ENCODE measurements at regions not wholly inside any gene's neighbourhood (a gene's known extent, or its start where the extent isn't known, plus 50 kb on each side); places are given as distances from the start of the nearest gene placed in this dataset.

DNA sequence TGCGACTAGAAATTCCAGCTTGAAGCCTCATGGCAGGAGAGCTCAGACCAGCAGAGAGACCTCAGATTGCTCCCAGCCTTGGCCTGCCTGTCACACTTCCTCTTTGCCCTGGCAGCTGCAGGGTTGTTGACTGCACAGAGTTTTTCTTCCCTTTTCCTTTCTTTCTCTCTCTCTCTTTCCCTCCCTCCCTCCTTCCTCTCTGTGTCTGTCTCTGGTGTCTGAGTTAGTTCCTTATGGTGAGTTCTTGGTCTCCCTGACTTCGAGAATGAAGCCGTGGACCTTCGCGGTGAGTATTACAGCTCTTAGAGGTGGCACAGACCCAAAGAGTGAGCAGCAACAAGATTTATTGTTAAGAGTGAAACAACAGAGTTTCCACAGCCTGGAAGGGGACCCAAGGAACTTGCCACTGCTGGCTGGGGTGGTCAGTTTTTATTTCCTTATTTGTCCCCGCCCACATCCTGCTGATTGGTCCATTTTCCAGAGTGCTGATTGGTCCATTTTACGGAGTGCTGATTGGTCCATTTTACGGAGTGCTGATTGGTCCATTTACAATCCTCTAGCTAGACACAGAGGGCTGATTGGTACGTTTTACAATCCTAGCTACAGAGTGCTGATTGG, 266.3 kb downstream of the RPS24 start:
- Mint-ChIP-seq H3K27ac (peak overlapping the region; percentile 19), H3K9me3 (peaks cover 3% of the 10 kb centered on the region), H3K27me3 (no peaks in the 10 kb centered on the region), H3K4me3 (no peak overlapping the region), H3K36me3 (ENCODE audit: low read depth) (no peaks in the 10 kb centered on the region), H3K4me1 (peaks cover 21% of the 10 kb centered on the region)
- ATAC-seq (no peak), DNase-seq (no peak)

- H3K4me3 Mint-ChIP-seq: no peak overlapping the region
- DNase-seq: no peak
- no peaks in the 10 kb centered on the region for H3K27me3 Mint-ChIP-seq
- peaks cover 3% of the 10 kb centered on the region for H3K9me3 Mint-ChIP-seq
- no peaks in the 10 kb centered on the region for H3K36me3 Mint-ChIP-seq (ENCODE audit: low read depth)
- ATAC-seq: no peak
- H3K27ac Mint-ChIP-seq: no peak overlapping the region
- H3K4me1 Mint-ChIP-seq: peaks cover 21% of the 10 kb centered on the region
Measured at GRCh38 chr10:78300526-78300925, 266.9 kb downstream of the RPS24 start.

DNA sequence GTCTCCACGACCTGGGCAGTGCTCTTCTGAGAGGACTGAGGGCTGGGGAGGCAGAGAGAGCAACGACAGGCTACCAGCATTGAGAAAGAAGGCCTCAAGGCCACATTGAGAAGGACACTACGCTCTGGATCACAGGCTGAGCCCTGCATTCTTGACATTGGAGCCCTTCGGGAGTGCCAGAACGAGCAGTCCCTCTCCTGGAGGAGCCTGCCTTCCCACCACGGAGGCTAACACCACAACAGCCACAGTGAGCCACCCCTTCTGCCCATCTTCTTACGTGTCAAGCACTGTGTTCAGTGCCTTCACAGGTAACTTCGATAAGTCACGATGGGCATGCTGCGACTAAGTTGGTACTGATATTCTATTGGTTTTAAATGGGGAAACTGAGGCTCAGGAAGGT, 267.8 kb downstream of the RPS24 start:
- Mint-ChIP-seq H3K9me3 (peaks cover 3% of the 10 kb centered on the region), H3K27me3 (peaks cover 6% of the 10 kb centered on the region), H3K4me3 (no peak overlapping the region), H3K36me3 (ENCODE audit: low read depth) (no peaks in the 10 kb centered on the region), H3K4me1 (peaks cover 21% of the 10 kb centered on the region), H3K27ac (no peak overlapping the region)
- no peak for ATAC-seq
- DNase-seq: no peak

GRCh38 chr10:78301891-78302738, 268.5 kb downstream of the RPS24 start:
- Mint-ChIP-seq H3K4me1 (peaks cover 20% of the 10 kb centered on the region), H3K27me3 (peaks cover 6% of the 10 kb centered on the region), H3K9me3 (peaks cover 3% of the 10 kb centered on the region), H3K36me3 (ENCODE audit: low read depth) (no peaks in the 10 kb centered on the region), H3K4me3 (peak overlapping the region; percentile 86), H3K27ac (peak overlapping the region; percentile 92)
- no peak for DNase-seq
- ATAC-seq: no peak

DNA sequence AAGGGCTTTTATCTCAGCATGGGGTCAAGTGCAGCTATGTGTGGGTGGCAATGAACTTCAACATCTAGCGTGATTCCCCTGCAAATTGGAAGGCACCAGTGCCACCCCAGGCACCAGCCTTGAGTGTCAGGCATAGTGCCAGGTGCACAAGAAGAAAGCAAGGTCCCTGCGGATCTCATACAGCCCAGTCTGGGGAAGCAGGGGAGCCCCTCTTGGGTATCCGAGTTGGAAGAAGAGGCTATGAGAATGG, 269.0 kb downstream of the RPS24 start:
- DNase-seq (no peak), ATAC-seq (no peak)
- Mint-ChIP-seq H3K27me3 (peaks cover 6% of the 10 kb centered on the region), H3K4me3 (peak overlapping the region; percentile 86), H3K36me3 (ENCODE audit: low read depth) (no peaks in the 10 kb centered on the region), H3K27ac (peak overlapping the region; percentile 92), H3K9me3 (peaks cover 3% of the 10 kb centered on the region), H3K4me1 (peaks cover 19% of the 10 kb centered on the region)

DNA sequence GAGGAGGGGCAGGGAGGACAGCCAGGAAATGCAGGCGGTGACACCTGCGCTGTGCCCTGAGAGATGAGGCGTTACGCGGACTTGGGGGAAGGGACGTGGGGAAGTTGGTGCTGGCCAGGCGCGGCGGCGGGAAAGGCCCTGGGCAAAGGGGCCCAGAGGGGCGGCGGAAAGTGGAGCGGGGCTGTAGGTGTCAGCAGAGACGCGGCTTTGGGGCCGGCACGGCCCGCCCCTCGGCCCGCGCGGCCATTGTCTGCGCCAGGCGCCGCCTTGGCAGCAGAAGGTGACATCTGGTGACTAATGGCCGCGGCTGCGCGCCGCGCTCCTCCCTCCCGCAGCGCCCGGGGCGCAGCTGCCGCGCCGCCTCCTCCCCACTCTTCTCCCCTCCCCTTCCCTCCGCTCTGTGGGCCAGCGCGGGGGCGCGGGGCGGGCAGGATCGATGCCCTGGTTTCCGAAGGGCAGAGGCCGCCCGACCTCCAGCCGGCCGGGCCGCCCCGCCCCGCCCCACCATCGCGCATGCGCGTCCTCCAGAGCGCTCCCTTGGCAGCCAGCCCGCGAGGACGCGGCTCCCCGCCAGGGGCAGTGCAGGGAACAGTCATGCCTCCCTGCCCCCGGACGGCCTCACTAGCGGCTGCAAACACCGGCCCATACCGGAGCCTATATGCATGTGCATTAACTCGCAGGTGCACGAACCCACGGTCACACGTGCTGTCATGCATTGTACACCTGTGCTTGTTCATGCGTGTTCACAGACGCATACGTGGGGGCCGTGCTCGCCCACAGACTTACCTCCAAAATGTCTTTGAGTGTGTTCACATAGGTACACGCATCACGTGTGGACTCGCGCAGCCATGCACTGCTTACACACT, 269.6 kb downstream of the RPS24 start:
- no peaks in the 10 kb centered on the region for H3K36me3 Mint-ChIP-seq (ENCODE audit: low read depth)
- H3K4me3 Mint-ChIP-seq: peak overlapping the region; percentile 86
- H3K9me3 Mint-ChIP-seq: peaks cover 3% of the 10 kb centered on the region
- DNase-seq (peak; percentile 98), ATAC-seq (peak; percentile 94)
- H3K27ac Mint-ChIP-seq: peak overlapping the region; percentile 92
- H3K4me1 Mint-ChIP-seq: peaks cover 19% of the 10 kb centered on the region
- peaks cover 6% of the 10 kb centered on the region for H3K27me3 Mint-ChIP-seq

- H3K9me3 Mint-ChIP-seq: peaks cover 3% of the 10 kb centered on the region
- H3K36me3 Mint-ChIP-seq (ENCODE audit: low read depth): no peaks in the 10 kb centered on the region
- H3K4me3 Mint-ChIP-seq: no peak overlapping the region
- DNase-seq: no peak
- H3K4me1 Mint-ChIP-seq: peaks cover 19% of the 10 kb centered on the region
- ATAC-seq: no peak
- H3K27me3 Mint-ChIP-seq: peaks cover 6% of the 10 kb centered on the region
- H3K27ac Mint-ChIP-seq: no peak overlapping the region
Measured at GRCh38 chr10:78304091-78305045, 270.7 kb downstream of the RPS24 start.

DNA sequence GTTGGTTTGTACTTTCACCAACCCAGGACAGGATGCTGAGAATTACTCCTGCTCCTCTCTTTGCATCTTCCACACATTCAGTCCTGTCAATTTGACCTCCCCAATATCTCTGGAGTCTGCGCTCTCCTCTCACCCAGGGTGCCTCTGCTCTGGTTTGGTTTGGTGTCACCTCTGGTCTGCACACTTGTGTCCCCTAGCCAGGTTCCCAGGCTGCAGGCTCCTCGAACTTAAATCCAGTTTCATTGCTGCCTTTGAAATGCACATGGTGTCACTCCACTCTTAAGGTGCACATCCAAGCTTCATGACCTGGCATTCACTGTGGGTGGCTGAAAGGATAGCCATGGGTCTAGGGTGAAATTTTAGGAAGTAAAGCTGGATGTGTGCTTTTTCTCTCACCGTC, 271.6 kb downstream of the RPS24 start:
- peaks cover 6% of the 10 kb centered on the region for H3K27me3 Mint-ChIP-seq
- H3K4me3 Mint-ChIP-seq: no peak overlapping the region
- peaks cover 17% of the 10 kb centered on the region for H3K4me1 Mint-ChIP-seq
- peaks cover 3% of the 10 kb centered on the region for H3K9me3 Mint-ChIP-seq
- no peak overlapping the region for H3K27ac Mint-ChIP-seq
- H3K36me3 Mint-ChIP-seq (ENCODE audit: low read depth): no peaks in the 10 kb centered on the region
- no peak for ATAC-seq
- no peak for DNase-seq

DNA sequence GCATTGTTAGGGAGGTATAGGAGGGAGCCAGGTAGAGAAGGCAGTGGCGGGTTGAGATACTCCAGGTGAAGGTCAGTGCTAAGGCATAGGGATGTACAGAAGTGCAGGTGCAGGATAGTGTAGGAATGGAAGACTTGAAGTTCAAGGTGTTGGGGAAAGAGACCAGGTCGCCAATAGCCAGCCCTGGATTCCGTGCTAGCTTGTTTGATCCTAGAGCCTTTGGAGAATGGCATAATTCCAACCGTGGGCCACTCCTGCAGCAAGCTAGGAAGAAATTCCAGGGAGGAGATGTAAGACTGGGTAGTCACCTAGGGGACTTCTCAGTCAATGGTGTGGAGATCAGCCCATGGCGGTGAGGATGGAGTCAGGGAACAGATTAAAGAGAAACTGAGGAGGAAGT, 272.7 kb downstream of the RPS24 start:
- no peak overlapping the region for H3K27ac Mint-ChIP-seq
- H3K4me3 Mint-ChIP-seq: no peak overlapping the region
- peaks cover 17% of the 10 kb centered on the region for H3K4me1 Mint-ChIP-seq
- H3K36me3 Mint-ChIP-seq (ENCODE audit: low read depth): no peaks in the 10 kb centered on the region
- peaks cover 6% of the 10 kb centered on the region for H3K27me3 Mint-ChIP-seq
- ATAC-seq (no peak), DNase-seq (no peak)
- H3K9me3 Mint-ChIP-seq: no peaks in the 10 kb centered on the region

GRCh38 chr10:78307576-78307975, 273.9 kb downstream of the RPS24 start:
- Mint-ChIP-seq H3K27me3 (peaks cover 6% of the 10 kb centered on the region), H3K4me3 (no peak overlapping the region), H3K36me3 (ENCODE audit: low read depth) (no peaks in the 10 kb centered on the region), H3K9me3 (no peaks in the 10 kb centered on the region), H3K4me1 (peaks cover 8% of the 10 kb centered on the region), H3K27ac (no peak overlapping the region)
- no peak for ATAC-seq
- DNase-seq: no peak

- H3K27me3 Mint-ChIP-seq: peaks cover 6% of the 10 kb centered on the region
- no peak overlapping the region for H3K27ac Mint-ChIP-seq
- no peaks in the 10 kb centered on the region for H3K36me3 Mint-ChIP-seq (ENCODE audit: low read depth)
- no peaks in the 10 kb centered on the region for H3K4me1 Mint-ChIP-seq
- no peak overlapping the region for H3K4me3 Mint-ChIP-seq
- H3K9me3 Mint-ChIP-seq: no peaks in the 10 kb centered on the region
- ATAC-seq (no peak), DNase-seq (no peak)
Measured at GRCh38 chr10:78309536-78310237, 276.0 kb downstream of the RPS24 start.

- H3K27me3 Mint-ChIP-seq: peaks cover 6% of the 10 kb centered on the region
- no peak for ATAC-seq
- no peaks in the 10 kb centered on the region for H3K36me3 Mint-ChIP-seq (ENCODE audit: low read depth)
- H3K4me3 Mint-ChIP-seq: no peak overlapping the region
- H3K9me3 Mint-ChIP-seq: no peaks in the 10 kb centered on the region
- H3K4me1 Mint-ChIP-seq: no peaks in the 10 kb centered on the region
- no peak for DNase-seq
- no peak overlapping the region for H3K27ac Mint-ChIP-seq
Measured at GRCh38 chr10:78310481-78311080, 276.9 kb downstream of the RPS24 start.

All from activated naive CD8-positive, alpha-beta T cell treated with anti-CD3 and anti-CD28 coated beads, Interleukin-2, amount 50 U/mL, for 24 hours (primary cell).